HEK293 (cell line): ENCODE measurements at regions not wholly inside any gene's neighbourhood (a gene's known extent, or its start where the extent isn't known, plus 50 kb on each side); places are given as distances from the start of the nearest gene placed in this dataset.

ENCODE experiments used
- CTCF ChIA-PET: fragments of 350-600 bp; formaldehyde crosslinking; extraction: SDS; loops from one replicate; lab custom pipeline; 2021; ENCODE audit warnings: antibody characterized with exemption; lab: Yijun Ruan, JAX
- POLR2A ChIA-PET: fragments of 300-600 bp; formaldehyde crosslinking; extraction: SDS; loops from one replicate; lab custom pipeline; 2020; ENCODE audit warnings: antibody characterized with exemption, inconsistent platforms; lab: Yijun Ruan, JAX
- H3K27ac ChIP-seq: fragments of 200-500 bp; sonication (Bioruptor generic); 2 replicates; pipeline ENCODE4 v1.5.1; 2014; ENCODE audit warnings: low read depth, low read length, control low read depth, inconsistent platforms; ENCODE audit errors: extremely low read depth
- H3K36me3 ChIP-seq, 2 experiments: fragments of 200-500 bp in 1 of 2; sonication (Bioruptor generic) in 1 of 2; 1 replicate in 1 of 2; 2 replicates in 1 of 2; pipeline ENCODE4 v1.5.1; 2014 to 2017; ENCODE audit warnings: inconsistent platforms in 2 of 2, low read length in 2 of 2; ENCODE audit not compliant: control insufficient read depth in 2 of 2, insufficient read depth in 1 of 2
- H3K4me1 ChIP-seq: fragments of 200-500 bp; sonication (Bioruptor generic); 2 replicates; pipeline ENCODE4 v1.5.1; 2014; ENCODE audit warnings: mild to moderate bottlenecking, low read length, inconsistent platforms; ENCODE audit not compliant: control insufficient read depth, insufficient read depth
- H3K4me3 ChIP-seq: 2 replicates; pipeline ENCODE4 v1.5.1; 2011; ENCODE audit warnings: low read depth, mild to moderate bottlenecking, control low read depth, low read length, moderate library complexity
- H3K9me3 ChIP-seq: fragments of 200-500 bp; sonication (Bioruptor generic); 2 replicates; pipeline ENCODE4 v1.5.1; 2014; ENCODE audit warnings: low read depth, low read length, inconsistent platforms; ENCODE audit not compliant: control insufficient read depth, insufficient read depth
- BCL11A ChIP-seq: fragments of 450-650 bp; formaldehyde crosslinking; IDR thresholded peaks from 2 replicates; pipeline ENCODE4 v1.5.1; 2016; ENCODE audit warnings: low read depth, missing biosample characterization, missing genetic modification characterization
- GFI1B ChIP-seq: fragments of 450-650 bp; formaldehyde crosslinking; IDR thresholded peaks from 2 replicates; pipeline ENCODE4 v1.5.1; 2016; ENCODE audit warnings: missing biosample characterization, missing genetic modification characterization
- HOXD13 ChIP-seq: sonication (generic); formaldehyde crosslinking; IDR thresholded peaks from 2 replicates; pipeline ENCODE4 v1.8.0; 2022; ENCODE audit warnings: missing genetic modification reagents, borderline replicate concordance
- KLF8 ChIP-seq: fragments of 450-650 bp; formaldehyde crosslinking; IDR thresholded peaks from 2 replicates; pipeline ENCODE4 v1.5.1; 2016; ENCODE audit warnings: missing biosample characterization, missing genetic modification characterization
- SCRT1 ChIP-seq: fragments of 450-650 bp; formaldehyde crosslinking; IDR thresholded peaks from 2 replicates; pipeline ENCODE4 v1.5.1; 2016; ENCODE audit warnings: missing biosample characterization, missing genetic modification characterization, borderline replicate concordance
- ZNF221 ChIP-seq: fragments of 450-650 bp; formaldehyde crosslinking; IDR thresholded peaks from 2 replicates; pipeline ENCODE4 v1.5.1; 2017; ENCODE audit warnings: missing biosample characterization, missing genetic modification characterization, borderline replicate concordance
- ZNF391 ChIP-seq: fragments of 450-650 bp; formaldehyde crosslinking; IDR thresholded peaks from 2 replicates; pipeline ENCODE4 v1.5.1; 2016; ENCODE audit warnings: low read depth, missing biosample characterization, missing genetic modification characterization, borderline replicate concordance
- ZNF416 ChIP-seq: fragments of 450-650 bp; formaldehyde crosslinking; IDR thresholded peaks from 2 replicates; pipeline ENCODE4 v1.5.1; 2016; ENCODE audit warnings: missing biosample characterization, missing genetic modification characterization
- ZNF561 ChIP-seq: fragments of 450-650 bp; IDR thresholded peaks from 2 replicates; pipeline ENCODE4 v1.5.1; 2018; ENCODE audit warnings: missing biosample characterization, missing genetic modification characterization, borderline replicate concordance
- ZNF596 ChIP-seq: fragments of 450-650 bp; IDR thresholded peaks from 2 replicates; pipeline ENCODE4 v1.5.0; 2018; ENCODE audit warnings: missing biosample characterization, mild to moderate bottlenecking, missing genetic modification characterization, moderate library complexity
- TF ChIP-seq, protein P1 (sequence below): IDR thresholded peaks from 2 replicates; pipeline ENCODE4 v1.6.1; 2011; ENCODE audit warnings: mild to moderate bottlenecking, low read depth, low read length, borderline replicate concordance
- TF ChIP-seq, protein P2 (sequence below): fragments of 450-650 bp; formaldehyde crosslinking; conservative IDR thresholded peaks from 2 replicates; pipeline ENCODE4 v1.5.1; 2016; ENCODE audit warnings: low read depth, missing biosample characterization, missing genetic modification characterization
- TF ChIP-seq, protein P3 (sequence below): fragments of 450-650 bp; formaldehyde crosslinking; IDR thresholded peaks from 2 replicates; pipeline ENCODE4 v1.5.1; 2016; ENCODE audit warnings: missing biosample characterization, missing genetic modification characterization
- TF ChIP-seq, protein P4 (sequence below): fragments of 450-650 bp; formaldehyde crosslinking; IDR thresholded peaks from 2 replicates; pipeline ENCODE4 v1.5.1; 2016; ENCODE audit warnings: missing biosample characterization, missing genetic modification characterization, borderline replicate concordance
- TF ChIP-seq, protein P5 (sequence below): fragments of 450-650 bp; formaldehyde crosslinking; IDR thresholded peaks from 2 replicates; pipeline ENCODE4 v1.5.1; 2016; ENCODE audit warnings: missing biosample characterization, missing genetic modification characterization

DNA sequence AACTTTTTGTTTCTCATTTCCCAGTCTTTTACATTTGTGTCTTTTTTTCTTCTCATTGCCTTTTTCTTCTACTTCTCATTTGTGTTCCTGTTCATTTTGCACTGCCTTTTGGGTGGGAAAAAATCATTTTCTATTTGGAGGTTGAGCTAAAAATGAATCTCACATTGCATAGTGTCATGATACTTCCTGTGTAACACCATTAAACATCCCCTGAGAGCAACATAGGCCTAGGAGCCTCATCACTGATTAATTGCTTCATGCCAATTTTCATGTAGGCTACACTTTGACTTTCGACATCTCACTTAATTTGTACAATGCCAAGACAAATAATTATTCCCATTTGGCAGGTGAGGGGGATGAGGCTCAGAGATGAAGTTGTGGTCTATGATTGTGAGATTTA is 279.2 kb downstream of the EDEM1 start:
- ChIA-PET CTCF (no interaction called here), POLR2A (no interaction called here)
- Histone ChIP-seq H3K4me3 (no peak overlapping the region), H3K27ac (no peak overlapping the region), H3K4me1 (no peaks in the 10 kb centered on the region)
- TF ChIP-seq, protein P1, sequence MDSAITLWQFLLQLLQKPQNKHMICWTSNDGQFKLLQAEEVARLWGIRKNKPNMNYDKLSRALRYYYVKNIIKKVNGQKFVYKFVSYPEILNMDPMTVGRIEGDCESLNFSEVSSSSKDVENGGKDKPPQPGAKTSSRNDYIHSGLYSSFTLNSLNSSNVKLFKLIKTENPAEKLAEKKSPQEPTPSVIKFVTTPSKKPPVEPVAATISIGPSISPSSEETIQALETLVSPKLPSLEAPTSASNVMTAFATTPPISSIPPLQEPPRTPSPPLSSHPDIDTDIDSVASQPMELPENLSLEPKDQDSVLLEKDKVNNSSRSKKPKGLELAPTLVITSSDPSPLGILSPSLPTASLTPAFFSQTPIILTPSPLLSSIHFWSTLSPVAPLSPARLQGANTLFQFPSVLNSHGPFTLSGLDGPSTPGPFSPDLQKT: no peak
- TF ChIP-seq HOXD13 (CRISPR knock-in tag) (no peak), BCL11A (tag by site-specific recombination) (no peak), GFI1B (tag by site-specific recombination) (no peak), ZNF416 (no peak), KLF8 (tag by site-specific recombination) (no peak), SCRT1 (tag by site-specific recombination) (no peak), ZNF561 (no peak)
- TF ChIP-seq, protein P2, sequence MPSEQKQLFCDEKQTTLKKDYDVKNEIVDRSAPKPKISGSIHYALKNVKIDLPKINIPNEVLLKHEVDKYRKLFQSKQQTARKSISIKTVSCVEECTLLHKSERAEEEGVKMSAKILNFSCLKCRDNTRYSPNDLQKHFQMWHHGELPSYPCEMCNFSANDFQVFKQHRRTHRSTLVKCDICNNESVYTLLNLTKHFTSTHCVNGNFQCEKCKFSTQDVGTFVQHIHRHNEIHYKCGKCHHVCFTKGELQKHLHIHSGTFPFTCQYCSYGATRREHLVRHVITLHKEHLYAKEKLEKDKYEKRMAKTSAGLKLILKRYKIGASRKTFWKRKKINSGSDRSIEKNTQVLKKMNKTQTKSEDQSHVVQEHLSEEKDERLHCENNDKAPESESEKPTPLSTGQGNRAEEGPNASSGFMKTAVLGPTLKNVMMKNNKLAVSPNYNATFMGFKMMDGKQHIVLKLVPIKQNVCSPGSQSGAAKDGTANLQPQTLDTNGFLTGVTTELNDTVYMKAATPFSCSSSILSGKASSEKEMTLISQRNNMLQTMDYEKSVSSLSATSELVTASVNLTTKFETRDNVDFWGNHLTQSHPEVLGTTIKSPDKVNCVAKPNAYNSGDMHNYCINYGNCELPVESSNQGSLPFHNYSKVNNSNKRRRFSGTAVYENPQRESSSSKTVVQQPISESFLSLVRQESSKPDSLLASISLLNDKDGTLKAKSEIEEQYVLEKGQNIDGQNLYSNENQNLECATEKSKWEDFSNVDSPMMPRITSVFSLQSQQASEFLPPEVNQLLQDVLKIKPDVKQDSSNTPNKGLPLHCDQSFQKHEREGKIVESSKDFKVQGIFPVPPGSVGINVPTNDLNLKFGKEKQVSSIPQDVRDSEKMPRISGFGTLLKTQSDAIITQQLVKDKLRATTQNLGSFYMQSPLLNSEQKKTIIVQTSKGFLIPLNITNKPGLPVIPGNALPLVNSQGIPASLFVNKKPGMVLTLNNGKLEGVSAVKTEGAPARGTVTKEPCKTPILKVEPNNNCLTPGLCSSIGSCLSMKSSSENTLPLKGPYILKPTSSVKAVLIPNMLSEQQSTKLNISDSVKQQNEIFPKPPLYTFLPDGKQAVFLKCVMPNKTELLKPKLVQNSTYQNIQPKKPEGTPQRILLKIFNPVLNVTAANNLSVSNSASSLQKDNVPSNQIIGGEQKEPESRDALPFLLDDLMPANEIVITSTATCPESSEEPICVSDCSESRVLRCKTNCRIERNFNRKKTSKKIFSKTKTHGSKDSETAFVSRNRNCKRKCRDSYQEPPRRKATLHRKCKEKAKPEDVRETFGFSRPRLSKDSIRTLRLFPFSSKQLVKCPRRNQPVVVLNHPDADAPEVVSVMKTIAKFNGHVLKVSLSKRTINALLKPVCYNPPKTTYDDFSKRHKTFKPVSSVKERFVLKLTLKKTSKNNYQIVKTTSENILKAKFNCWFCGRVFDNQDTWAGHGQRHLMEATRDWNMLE (tag by site-specific recombination): no peak
- TF ChIP-seq, protein P3, sequence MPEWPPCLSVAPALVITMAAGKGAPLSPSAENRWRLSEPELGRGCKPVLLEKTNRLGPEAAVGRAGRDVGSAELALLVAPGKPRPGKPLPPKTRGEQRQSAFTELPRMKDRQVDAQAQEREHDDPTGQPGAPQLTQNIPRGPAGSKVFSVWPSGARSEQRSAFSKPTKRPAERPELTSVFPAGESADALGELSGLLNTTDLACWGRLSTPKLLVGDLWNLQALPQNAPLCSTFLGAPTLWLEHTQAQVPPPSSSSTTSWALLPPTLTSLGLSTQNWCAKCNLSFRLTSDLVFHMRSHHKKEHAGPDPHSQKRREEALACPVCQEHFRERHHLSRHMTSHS (tag by site-specific recombination): no peak
- TF ChIP-seq, all 188 proteins: peak for 0
- H3K9me3 ChIP-seq: no peaks in the 10 kb centered on the region
- H3K36me3 ChIP-seq: no peaks in the 10 kb centered on the region

DNA sequence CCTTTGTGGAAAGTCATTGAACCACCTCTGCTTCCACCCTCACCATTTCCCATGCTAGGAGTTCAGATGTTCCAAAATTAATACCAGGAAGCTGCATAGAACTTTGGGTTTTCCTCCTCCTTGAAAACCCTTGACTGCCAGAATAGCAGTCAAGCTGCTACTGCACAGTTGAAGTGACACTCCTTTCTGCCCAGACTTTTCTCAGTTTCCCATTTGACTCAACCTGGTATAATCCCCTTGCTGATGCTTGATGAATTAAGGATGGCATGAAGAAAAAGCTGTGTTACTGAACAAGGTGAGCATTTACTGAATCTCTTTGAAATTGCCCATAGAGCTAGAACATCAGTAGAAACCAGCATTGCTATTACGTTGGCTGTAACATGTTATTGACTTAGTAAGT is 286.0 kb downstream of the EDEM1 start:
- ChIA-PET POLR2A (no interaction called here), CTCF (interaction anchor here (0.6 kb wide), 1 partner anchor 30 kb away, joined by 3 read pairs; no protein-coding TSS in a partner anchor)
- Histone ChIP-seq H3K9me3 (no peaks in the 10 kb centered on the region), H3K27ac (no peak overlapping the region), H3K36me3 (no peaks in the 10 kb centered on the region), H3K4me1 (no peaks in the 10 kb centered on the region), H3K4me3 (no peak overlapping the region)
- TF ChIP-seq ZNF596 (tag by site-specific recombination): no peak
- TF ChIP-seq ZNF391 (tag by site-specific recombination): no peak
- no peak for TF ChIP-seq ZNF221 (tag by site-specific recombination)
- TF ChIP-seq, protein P4, sequence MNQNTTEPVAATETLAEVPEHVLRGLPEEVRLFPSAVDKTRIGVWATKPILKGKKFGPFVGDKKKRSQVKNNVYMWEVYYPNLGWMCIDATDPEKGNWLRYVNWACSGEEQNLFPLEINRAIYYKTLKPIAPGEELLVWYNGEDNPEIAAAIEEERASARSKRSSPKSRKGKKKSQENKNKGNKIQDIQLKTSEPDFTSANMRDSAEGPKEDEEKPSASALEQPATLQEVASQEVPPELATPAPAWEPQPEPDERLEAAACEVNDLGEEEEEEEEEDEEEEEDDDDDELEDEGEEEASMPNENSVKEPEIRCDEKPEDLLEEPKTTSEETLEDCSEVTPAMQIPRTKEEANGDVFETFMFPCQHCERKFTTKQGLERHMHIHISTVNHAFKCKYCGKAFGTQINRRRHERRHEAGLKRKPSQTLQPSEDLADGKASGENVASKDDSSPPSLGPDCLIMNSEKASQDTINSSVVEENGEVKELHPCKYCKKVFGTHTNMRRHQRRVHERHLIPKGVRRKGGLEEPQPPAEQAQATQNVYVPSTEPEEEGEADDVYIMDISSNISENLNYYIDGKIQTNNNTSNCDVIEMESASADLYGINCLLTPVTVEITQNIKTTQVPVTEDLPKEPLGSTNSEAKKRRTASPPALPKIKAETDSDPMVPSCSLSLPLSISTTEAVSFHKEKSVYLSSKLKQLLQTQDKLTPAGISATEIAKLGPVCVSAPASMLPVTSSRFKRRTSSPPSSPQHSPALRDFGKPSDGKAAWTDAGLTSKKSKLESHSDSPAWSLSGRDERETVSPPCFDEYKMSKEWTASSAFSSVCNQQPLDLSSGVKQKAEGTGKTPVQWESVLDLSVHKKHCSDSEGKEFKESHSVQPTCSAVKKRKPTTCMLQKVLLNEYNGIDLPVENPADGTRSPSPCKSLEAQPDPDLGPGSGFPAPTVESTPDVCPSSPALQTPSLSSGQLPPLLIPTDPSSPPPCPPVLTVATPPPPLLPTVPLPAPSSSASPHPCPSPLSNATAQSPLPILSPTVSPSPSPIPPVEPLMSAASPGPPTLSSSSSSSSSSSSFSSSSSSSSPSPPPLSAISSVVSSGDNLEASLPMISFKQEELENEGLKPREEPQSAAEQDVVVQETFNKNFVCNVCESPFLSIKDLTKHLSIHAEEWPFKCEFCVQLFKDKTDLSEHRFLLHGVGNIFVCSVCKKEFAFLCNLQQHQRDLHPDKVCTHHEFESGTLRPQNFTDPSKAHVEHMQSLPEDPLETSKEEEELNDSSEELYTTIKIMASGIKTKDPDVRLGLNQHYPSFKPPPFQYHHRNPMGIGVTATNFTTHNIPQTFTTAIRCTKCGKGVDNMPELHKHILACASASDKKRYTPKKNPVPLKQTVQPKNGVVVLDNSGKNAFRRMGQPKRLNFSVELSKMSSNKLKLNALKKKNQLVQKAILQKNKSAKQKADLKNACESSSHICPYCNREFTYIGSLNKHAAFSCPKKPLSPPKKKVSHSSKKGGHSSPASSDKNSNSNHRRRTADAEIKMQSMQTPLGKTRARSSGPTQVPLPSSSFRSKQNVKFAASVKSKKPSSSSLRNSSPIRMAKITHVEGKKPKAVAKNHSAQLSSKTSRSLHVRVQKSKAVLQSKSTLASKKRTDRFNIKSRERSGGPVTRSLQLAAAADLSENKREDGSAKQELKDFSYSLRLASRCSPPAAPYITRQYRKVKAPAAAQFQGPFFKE (tag by site-specific recombination): no peak
- TF ChIP-seq, protein P5, sequence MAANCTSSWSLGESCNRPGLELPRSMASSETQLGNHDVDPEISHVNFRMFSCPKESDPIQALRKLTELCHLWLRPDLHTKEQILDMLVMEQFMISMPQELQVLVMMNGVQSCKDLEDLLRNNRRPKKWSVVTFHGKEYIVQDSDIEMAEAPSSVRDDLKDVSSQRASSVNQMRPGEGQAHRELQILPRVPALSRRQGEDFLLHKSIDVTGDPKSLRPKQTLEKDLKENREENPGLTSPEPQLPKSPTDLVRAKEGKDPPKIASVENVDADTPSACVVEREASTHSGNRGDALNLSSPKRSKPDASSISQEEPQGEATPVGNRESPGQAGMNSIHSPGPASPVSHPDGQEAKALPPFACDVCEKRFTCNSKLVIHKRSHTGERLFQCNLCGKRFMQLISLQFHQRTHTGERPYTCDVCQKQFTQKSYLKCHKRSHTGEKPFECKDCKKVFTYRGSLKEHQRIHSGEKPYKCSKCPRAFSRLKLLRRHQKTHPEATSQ: no peak
